ENCODE measurements at regions not wholly inside any gene's neighbourhood (a gene's known extent, or its start where the extent isn't known, plus 50 kb on each side); places are given as distances from the start of the nearest gene placed in this dataset.
"Not testable (repeated sequence)": the region's sequence is repeated elsewhere in the genome, so short reads cannot be mapped to it uniquely, and the experiment has no call there.

GRCh38 chr1:25171013-25171412 lies 61.3 kb downstream of the SYF2 start:
- DNase-seq, result not testable (repeated sequence)

GRCh38 chr1:25170439-25170838 lies 61.9 kb downstream of the SYF2 start:
- no peak for DNase-seq

- no peak for DNase-seq
Observed at GRCh38 chr1:25169610-25170009, 62.7 kb downstream of the SYF2 start.

- DNase-seq, result no peak
Observed at GRCh38 chr1:25169168-25169567, 63.1 kb downstream of the SYF2 start.

GRCh38 chr1:25168193-25169071 lies 63.9 kb downstream of the SYF2 start:
- no peak for DNase-seq

- DNase-seq, result no peak
Observed at GRCh38 chr1:25167269-25168192, 64.8 kb downstream of the SYF2 start.

- DNase-seq, result no peak
Observed at GRCh38 chr1:25166847-25167246, 65.5 kb downstream of the SYF2 start.

- no peak for DNase-seq
Observed at GRCh38 chr1:25163986-25164385, 68.3 kb downstream of the SYF2 start.

- no peak for DNase-seq
Observed at GRCh38 chr1:25161981-25162380, 70.3 kb downstream of the SYF2 start.

GRCh38 chr1:25157846-25158245 lies 74.5 kb downstream of the SYF2 start:
- DNase-seq, result no peak

- DNase-seq, result no peak
Observed at GRCh38 chr1:25150985-25151495, 81.3 kb downstream of the SYF2 start.

GRCh38 chr1:25148673-25149300 lies 83.5 kb downstream of the SYF2 start:
- no peak for DNase-seq

GRCh38 chr1:25146451-25146855 lies 85.8 kb downstream of the SYF2 start:
- no peak for DNase-seq

GRCh38 chr1:25145775-25146393 lies 86.4 kb downstream of the SYF2 start:
- no peak for DNase-seq

GRCh38 chr1:25140073-25140797 lies 92.1 kb downstream of the SYF2 start:
- no peak for DNase-seq

- DNase-seq, result no peak
Observed at GRCh38 chr1:25137521-25138395, 94.5 kb downstream of the SYF2 start.

GRCh38 chr1:25137106-25137505 lies 95.2 kb downstream of the SYF2 start:
- no peak for DNase-seq

GRCh38 chr1:25135909-25136308 lies 96.4 kb downstream of the SYF2 start:
- DNase-seq, result no peak

GRCh38 chr1:25134801-25135461 lies 97.4 kb downstream of the SYF2 start:
- DNase-seq, result no peak

GRCh38 chr1:25134307-25134706 lies 98.0 kb downstream of the SYF2 start:
- DNase-seq, result no peak

Data from right forelimb (tissue), 1 donor.